Loucy (cell line): ENCODE measurements at regions not wholly inside any gene's neighbourhood (a gene's known extent, or its start where the extent isn't known, plus 50 kb on each side); places are given as distances from the start of the nearest gene placed in this dataset.

Experiments used
- H2AFZ ChIP-seq: fragments of 200-600 bp; sonication (generic); 2 replicates; pipeline ENCODE4 v1.6.0; 2016; ENCODE audit warnings: antibody characterized with exemption, mild to moderate bottlenecking, low read length, moderate library complexity
- H3F3A ChIP-seq: fragments of 200-600 bp; 2 replicates; pipeline ENCODE4 v1.6.0; 2016; ENCODE audit warnings: antibody characterized with exemption, low read depth, mild to moderate bottlenecking
- H3K27me3 ChIP-seq: fragments of 200-600 bp; sonication (generic); 2 replicates; pipeline ENCODE4 v1.6.1; 2014; ENCODE audit warnings: low read length, mild to moderate bottlenecking; ENCODE audit not compliant: insufficient read depth, poor library complexity, severe bottlenecking
- H3K36me3 ChIP-seq: fragments of 200-600 bp; sonication (generic); 2 replicates; pipeline ENCODE4 v1.6.1; 2016; ENCODE audit warnings: low read length; ENCODE audit not compliant: insufficient read depth
- H3K4me1 ChIP-seq: fragments of 200-600 bp; sonication (generic); 2 replicates; pipeline ENCODE4 v1.5.1; 2014; ENCODE audit warnings: low read length, mild to moderate bottlenecking; ENCODE audit not compliant: insufficient read depth, poor library complexity, severe bottlenecking
- H3K4me2 ChIP-seq: fragments of 200-600 bp; sonication (generic); 2 replicates; pipeline ENCODE4 v1.6.0; 2014; ENCODE audit warnings: antibody characterized with exemption, low read length, low read depth, mild to moderate bottlenecking; ENCODE audit not compliant: poor library complexity, severe bottlenecking
- H3K4me3 ChIP-seq: fragments of 200-600 bp; sonication (generic); 2 replicates; pipeline ENCODE4 v1.5.1; 2014; ENCODE audit warnings: low read length, mild to moderate bottlenecking, mixed read lengths; ENCODE audit not compliant: poor library complexity, severe bottlenecking
- H3K79me2 ChIP-seq: fragments of 200-600 bp; sonication (generic); 2 replicates; pipeline ENCODE4 v1.6.1; 2014; ENCODE audit warnings: low read length; ENCODE audit not compliant: insufficient read depth
- H3K9ac ChIP-seq: fragments of 200-600 bp; sonication (generic); 2 replicates; pipeline ENCODE4 v1.6.0; 2014; ENCODE audit warnings: mild to moderate bottlenecking, low read depth, low read length, moderate library complexity; ENCODE audit not compliant: poor library complexity, severe bottlenecking
- H3K9me2 ChIP-seq: fragments of 200-600 bp; sonication (generic); replicated peaks from 2 replicates; pipeline ENCODE4 v1.6.1; 2016; ENCODE audit warnings: low read depth, low read length, mixed read lengths
- H3K9me3 ChIP-seq: fragments of 200-600 bp; sonication (generic); 2 replicates; pipeline ENCODE4 v1.6.1; 2014; ENCODE audit warnings: mild to moderate bottlenecking, antibody characterized with exemption, low read length, low read depth; ENCODE audit not compliant: insufficient read depth
- H4K20me1 ChIP-seq: fragments of 200-600 bp; sonication (generic); 2 replicates; pipeline ENCODE4 v1.6.0; 2014; ENCODE audit warnings: antibody characterized with exemption, low read length, mild to moderate bottlenecking; ENCODE audit not compliant: insufficient read depth, poor library complexity, severe bottlenecking
- CTCF ChIP-seq: fragments of 200-600 bp; sonication (generic); conservative IDR thresholded peaks from 2 replicates; pipeline ENCODE4 v1.5.1; 2014; ENCODE audit warnings: mild to moderate bottlenecking, antibody characterized with exemption, low read length
- EZH2phosphoT487 ChIP-seq: fragments of 200-600 bp; IDR thresholded peaks from 2 replicates; pipeline ENCODE4 v1.6.1; 2018; ENCODE audit warnings: antibody characterized with exemption, mild to moderate bottlenecking, moderate library complexity, borderline replicate concordance

- H2AFZ ChIP-seq = no peak overlapping the region
- no peaks in the 10 kb centered on the region for H4K20me1 ChIP-seq
- H3K4me3 ChIP-seq = no peak overlapping the region
- no peaks in the 10 kb centered on the region for H3K79me2 ChIP-seq
- no peaks in the 10 kb centered on the region for H3K9me3 ChIP-seq
- H3K9ac ChIP-seq = no peak overlapping the region
- no peaks in the 10 kb centered on the region for H3K4me1 ChIP-seq
- no peaks in the 10 kb centered on the region for H3F3A ChIP-seq
- TF ChIP-seq EZH2phosphoT487 (no peak), CTCF (no peak)
- H3K36me3 ChIP-seq = no peaks in the 10 kb centered on the region
- no peaks in the 10 kb centered on the region for H3K9me2 ChIP-seq
- H3K4me2 ChIP-seq = no peak overlapping the region
- H3K27me3 ChIP-seq = no peaks in the 10 kb centered on the region
Observed at GRCh38 chr18:27666016-27666415, 480.9 kb upstream of the CHST9 start.

GRCh38 chr18:27665264-27665799 is 480.2 kb upstream of the CHST9 start:
- Histone ChIP-seq H2AFZ (no peak overlapping the region), H3K36me3 (no peaks in the 10 kb centered on the region), H3K9ac (no peak overlapping the region), H3K4me2 (no peak overlapping the region), H3F3A (no peaks in the 10 kb centered on the region), H4K20me1 (no peaks in the 10 kb centered on the region), H3K9me2 (no peaks in the 10 kb centered on the region), H3K4me3 (no peak overlapping the region), H3K27me3 (no peaks in the 10 kb centered on the region), H3K4me1 (no peaks in the 10 kb centered on the region), H3K79me2 (no peaks in the 10 kb centered on the region), H3K9me3 (no peaks in the 10 kb centered on the region)
- TF ChIP-seq CTCF = no peak
- TF ChIP-seq EZH2phosphoT487 = no peak

GRCh38 chr18:27662949-27663348 is 477.8 kb upstream of the CHST9 start:
- Histone ChIP-seq H4K20me1 (no peaks in the 10 kb centered on the region), H3K9me2 (no peaks in the 10 kb centered on the region), H3K4me3 (no peak overlapping the region), H2AFZ (no peak overlapping the region), H3K4me2 (no peak overlapping the region), H3K9ac (no peak overlapping the region), H3K9me3 (no peaks in the 10 kb centered on the region), H3F3A (no peaks in the 10 kb centered on the region), H3K79me2 (no peaks in the 10 kb centered on the region), H3K36me3 (no peaks in the 10 kb centered on the region), H3K4me1 (no peaks in the 10 kb centered on the region), H3K27me3 (no peaks in the 10 kb centered on the region)
- TF ChIP-seq EZH2phosphoT487 = no peak
- no peak for TF ChIP-seq CTCF
